ENCODE measurements at regions not wholly inside any gene's neighbourhood (a gene's known extent, or its start where the extent isn't known, plus 50 kb on each side); places are given as distances from the start of the nearest gene placed in this dataset.
"Not testable (repeated sequence)": the region's sequence is repeated elsewhere in the genome, so short reads cannot be mapped to it uniquely, and the experiment has no call there.

DNA sequence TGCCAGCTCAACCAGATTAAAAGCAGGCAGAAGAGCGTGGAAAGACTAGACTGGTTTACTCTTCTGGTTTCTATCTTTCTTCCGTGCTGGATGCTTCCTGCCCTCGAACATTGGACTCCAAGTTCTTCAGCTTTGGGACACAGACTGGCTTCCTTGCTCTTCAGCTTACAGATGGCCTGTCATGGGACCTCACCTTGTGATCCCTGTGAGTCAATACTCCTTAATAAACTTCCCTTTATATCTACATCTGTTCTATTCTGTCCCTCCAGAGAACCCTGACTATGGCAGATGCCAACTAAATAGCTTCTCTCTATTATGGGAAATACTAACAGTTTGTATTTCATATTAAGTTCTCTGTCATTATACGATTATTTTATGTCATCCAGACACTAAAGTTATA, 609.1 kb downstream of the LMO7 start (continued):
- TF ChIP-seq, protein P1, sequence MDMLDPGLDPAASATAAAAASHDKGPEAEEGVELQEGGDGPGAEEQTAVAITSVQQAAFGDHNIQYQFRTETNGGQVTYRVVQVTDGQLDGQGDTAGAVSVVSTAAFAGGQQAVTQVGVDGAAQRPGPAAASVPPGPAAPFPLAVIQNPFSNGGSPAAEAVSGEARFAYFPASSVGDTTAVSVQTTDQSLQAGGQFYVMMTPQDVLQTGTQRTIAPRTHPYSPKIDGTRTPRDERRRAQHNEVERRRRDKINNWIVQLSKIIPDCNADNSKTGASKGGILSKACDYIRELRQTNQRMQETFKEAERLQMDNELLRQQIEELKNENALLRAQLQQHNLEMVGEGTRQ (IDR thresholded peaks at IDR 0.05; ENCODE audit: low read length) = no peak
- no peak for TF ChIP-seq KDM1A (IDR thresholded peaks at IDR 0.05; ENCODE audit: borderline replicate concordance, low read length)

DNA sequence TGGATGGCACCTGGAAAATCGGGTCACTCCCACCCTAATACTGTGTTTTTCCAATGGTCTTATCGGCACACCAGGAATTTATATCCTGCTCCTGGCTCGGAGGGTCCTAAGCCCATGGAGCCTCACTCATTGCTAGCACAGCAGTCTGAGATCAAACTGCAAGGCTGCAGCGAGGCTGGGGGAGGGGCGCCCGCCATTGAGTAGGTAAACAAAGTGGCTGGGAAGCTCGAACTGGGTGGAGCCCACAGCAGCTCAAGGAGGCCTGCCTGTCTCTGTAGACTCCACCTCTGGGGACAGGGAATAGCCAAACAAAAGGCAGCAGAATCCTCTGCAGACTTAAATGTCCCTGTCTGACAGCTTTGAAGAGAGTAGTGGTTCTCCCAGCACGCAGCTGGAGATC, 607.0 kb downstream of the LMO7 start:
- H3K4me1 ChIP-seq (replicated peaks in 1 of 4; ENCODE audit: control insufficient read depth in 3 of 4, insufficient read depth in 4 of 4, low read length in 3 of 4); H4K8ac ChIP-seq (ENCODE audit: extremely low read depth, insufficient read depth, low read length); H4K5ac ChIP-seq (ENCODE audit: insufficient read length, low read depth, low read length); H3K27me3 ChIP-seq (replicated peaks in 1 of 4; ENCODE audit: control insufficient read depth in 3 of 4, extremely low read depth in 1 of 4, insufficient read depth in 3 of 4, low read length in 3 of 4); H3K56ac ChIP-seq (replicated peaks; ENCODE audit: insufficient read length, low read depth, low read length); H2BK120ac ChIP-seq (replicated peaks; ENCODE audit: low read depth, low read length); H4K91ac ChIP-seq (replicated peaks; ENCODE audit: insufficient read length, low read length); FAIRE-seq; H3K14ac ChIP-seq (ENCODE audit: insufficient read length); H2BK12ac ChIP-seq (ENCODE audit: low read depth, low read length); H3K79me2 ChIP-seq (ENCODE audit: control insufficient read depth in 1 of 2, insufficient read depth in 2 of 2, low read length in 2 of 2); H3K9me3 ChIP-seq (ENCODE audit: insufficient read depth in 2 of 2, low read depth in 1 of 2, low read length in 1 of 2); H2BK15ac ChIP-seq (ENCODE audit: low read length); H4K20me1 ChIP-seq (replicated peaks in 1 of 2; ENCODE audit: control insufficient read depth in 1 of 2, insufficient read depth in 2 of 2, low read length in 2 of 2); H3K36me3 ChIP-seq (ENCODE audit: control insufficient read depth in 2 of 4, insufficient read depth in 4 of 4, low read length in 3 of 4); H3K23ac ChIP-seq (ENCODE audit: insufficient read length); H3K27ac ChIP-seq (ENCODE audit: low read depth, low read length); H3K18ac ChIP-seq (ENCODE audit: extremely low read depth, low read length); H3K4me3 ChIP-seq (ENCODE audit: extremely low read depth in 1 of 4, insufficient read depth in 2 of 4, low read depth in 3 of 4, low read length in 4 of 4); H3K4me2 ChIP-seq (ENCODE audit: insufficient read depth in 1 of 2, low read depth in 2 of 2, low read length in 2 of 2); H3K79me1 ChIP-seq (ENCODE audit: low read depth, low read length); H2AFZ ChIP-seq (ENCODE audit: low read length); H3K9ac ChIP-seq (replicated peaks in 1 of 4; ENCODE audit: extremely low read depth in 1 of 4, low read depth in 3 of 4, low read length in 3 of 4); H2BK20ac ChIP-seq (ENCODE audit: low read length); H2AK5ac ChIP-seq (ENCODE audit: low read depth, low read length); H3K23me2 ChIP-seq (ENCODE audit: low read depth, low read length); H2BK5ac ChIP-seq (ENCODE audit: low read depth, low read length); H3K4ac ChIP-seq (replicated peaks; ENCODE audit: insufficient read length, low read depth, low read length): not testable (repeated sequence)
- DNase-seq (ENCODE audit: low read depth in 1 of 2, low spot score in 2 of 2) = peak in 1 of 2 experiments; percentile 58
- POLR2A ChIA-PET (ENCODE audit: partially characterized antibody) = interaction anchor here (0.9 kb wide), 1 partner anchor 31 kb away, joined by 3 read pairs; no protein-coding TSS in a partner anchor
- 69% methylated on average over 8 of the region's 8 CpGs; no CpG with 5 or more reads in 1 of the 2 experiments for WGBS, 2 experiments (ENCODE audit: extremely low coverage in 1 of 2, insufficient coverage in 1 of 2, insufficient read length in 1 of 2, insufficient replicate concordance in 2 of 2, low coverage in 1 of 2, low lambda C conversion rate in 2 of 2, missing lambda C conversion rate in 1 of 2)
- CTCF ChIA-PET (ENCODE audit: partially characterized antibody) = interaction anchor here (0.6 to 1.2 kb wide), 3 partner anchors 10 to 641 kb away, joined by 3 to 4 read pairs (median 3); no protein-coding TSS in a partner anchor

Data from H1 (cell line).